ENCODE measurements at regions not wholly inside any gene's neighbourhood (a gene's known extent, or its start where the extent isn't known, plus 50 kb on each side); places are given as distances from the start of the nearest gene placed in this dataset.

- no peak for TF ChIP-seq CTCF (IDR thresholded peaks at IDR 0.05)
- TF ChIP-seq EP300 (IDR thresholded peaks at IDR 0.05): no peak
- no peak for TF ChIP-seq POLR2A (IDR thresholded peaks at IDR 0.05)
Observed at GRCh38 chr3:117308353-117308752, 598.8 kb downstream of the TUSC7 start.
